HEK293 (cell line): ENCODE measurements at regions not wholly inside any gene's neighbourhood (a gene's known extent, or its start where the extent isn't known, plus 50 kb on each side); places are given as distances from the start of the nearest gene placed in this dataset.

ENCODE experiments used
- CTCF ChIA-PET: fragments of 350-600 bp; formaldehyde crosslinking; extraction: SDS; loops from one replicate; lab custom pipeline; 2021; ENCODE audit warnings: antibody characterized with exemption; lab: Yijun Ruan, JAX
- POLR2A ChIA-PET: fragments of 300-600 bp; formaldehyde crosslinking; extraction: SDS; loops from one replicate; lab custom pipeline; 2020; ENCODE audit warnings: antibody characterized with exemption, inconsistent platforms; lab: Yijun Ruan, JAX
- H3K27ac ChIP-seq: fragments of 200-500 bp; sonication (Bioruptor generic); 2 replicates; pipeline ENCODE4 v1.5.1; 2014; ENCODE audit warnings: low read depth, low read length, control low read depth, inconsistent platforms; ENCODE audit errors: extremely low read depth
- H3K36me3 ChIP-seq, 2 experiments: fragments of 200-500 bp in 1 of 2; sonication (Bioruptor generic) in 1 of 2; 1 replicate in 1 of 2; 2 replicates in 1 of 2; pipeline ENCODE4 v1.5.1; 2014 to 2017; ENCODE audit warnings: inconsistent platforms in 2 of 2, low read length in 2 of 2; ENCODE audit not compliant: control insufficient read depth in 2 of 2, insufficient read depth in 1 of 2
- H3K4me1 ChIP-seq: fragments of 200-500 bp; sonication (Bioruptor generic); 2 replicates; pipeline ENCODE4 v1.5.1; 2014; ENCODE audit warnings: mild to moderate bottlenecking, low read length, inconsistent platforms; ENCODE audit not compliant: control insufficient read depth, insufficient read depth
- H3K4me3 ChIP-seq: 2 replicates; pipeline ENCODE4 v1.5.1; 2011; ENCODE audit warnings: low read depth, mild to moderate bottlenecking, control low read depth, low read length, moderate library complexity
- H3K9me3 ChIP-seq: fragments of 200-500 bp; sonication (Bioruptor generic); 2 replicates; pipeline ENCODE4 v1.5.1; 2014; ENCODE audit warnings: low read depth, low read length, inconsistent platforms; ENCODE audit not compliant: control insufficient read depth, insufficient read depth
- SALL2 ChIP-seq: fragments of 450-650 bp; formaldehyde crosslinking; IDR thresholded peaks from 2 replicates; pipeline ENCODE4 v1.5.0; 2017; ENCODE audit warnings: missing biosample characterization, mild to moderate bottlenecking, missing genetic modification characterization, borderline replicate concordance
- SETDB1 ChIP-seq: IDR thresholded peaks from one replicate; pipeline ENCODE4 v1.6.1; 2017; ENCODE audit warnings: mild to moderate bottlenecking, low read length, moderate library complexity, mixed read lengths; ENCODE audit not compliant: insufficient read length
- YY1 ChIP-seq: fragments of 450-650 bp; formaldehyde crosslinking; IDR thresholded peaks from 2 replicates; pipeline ENCODE4 v1.5.1; 2018; ENCODE audit warnings: missing biosample characterization, missing genetic modification characterization
- ZBTB8A ChIP-seq: fragments of 450-650 bp; formaldehyde crosslinking; IDR thresholded peaks from 2 replicates; pipeline ENCODE4 v1.5.1; 2016; ENCODE audit warnings: missing biosample characterization, missing genetic modification characterization
- ZFP41 ChIP-seq: fragments of 450-650 bp; formaldehyde crosslinking; IDR thresholded peaks from 2 replicates; pipeline ENCODE4 v1.5.1; 2016; ENCODE audit warnings: missing biosample characterization, missing genetic modification characterization, borderline replicate concordance
- ZNF10 ChIP-seq: fragments of 450-650 bp; formaldehyde crosslinking; IDR thresholded peaks from 2 replicates; pipeline ENCODE4 v1.5.1; 2017; ENCODE audit warnings: missing biosample characterization, missing genetic modification characterization
- ZNF132 ChIP-seq: fragments of 450-650 bp; formaldehyde crosslinking; IDR thresholded peaks from 2 replicates; pipeline ENCODE4 v1.5.1; 2017; ENCODE audit warnings: missing biosample characterization, missing genetic modification characterization, borderline replicate concordance
- ZNF23 ChIP-seq: fragments of 450-650 bp; formaldehyde crosslinking; IDR thresholded peaks from 2 replicates; pipeline ENCODE4 v1.5.1; 2016; ENCODE audit warnings: missing biosample characterization, missing genetic modification characterization, borderline replicate concordance
- ZNF266 ChIP-seq: fragments of 450-650 bp; formaldehyde crosslinking; IDR thresholded peaks from 2 replicates; pipeline ENCODE4 v1.5.1; 2016; ENCODE audit warnings: missing biosample characterization, missing genetic modification characterization, low read depth
- ZNF366 ChIP-seq: fragments of 450-650 bp; formaldehyde crosslinking; conservative IDR thresholded peaks from 2 replicates; pipeline ENCODE4 v1.5.1; 2016; ENCODE audit warnings: missing biosample characterization, missing genetic modification characterization
- ZNF37A ChIP-seq: fragments of 450-650 bp; IDR thresholded peaks from 2 replicates; pipeline ENCODE4 v1.5.1; 2018; ENCODE audit warnings: missing biosample characterization, missing genetic modification characterization
- ZNF394 ChIP-seq: fragments of 450-650 bp; formaldehyde crosslinking; IDR thresholded peaks from 2 replicates; pipeline ENCODE4 v1.5.1; 2016; ENCODE audit warnings: missing biosample characterization, missing genetic modification characterization, mild to moderate bottlenecking, moderate library complexity, borderline replicate concordance
- ZNF521 ChIP-seq: fragments of 450-650 bp; formaldehyde crosslinking; IDR thresholded peaks from 2 replicates; pipeline ENCODE4 v1.5.1; 2017; ENCODE audit warnings: missing biosample characterization, mild to moderate bottlenecking, missing genetic modification characterization
- ZNF585B ChIP-seq: fragments of 450-650 bp; formaldehyde crosslinking; IDR thresholded peaks from 2 replicates; pipeline ENCODE4 v1.5.1; 2016; ENCODE audit warnings: missing biosample characterization, missing genetic modification characterization
- ZNF600 ChIP-seq: fragments of 450-650 bp; formaldehyde crosslinking; IDR thresholded peaks from 2 replicates; pipeline ENCODE4 v1.5.1; 2016; ENCODE audit warnings: missing biosample characterization, missing genetic modification characterization
- ZNF791 ChIP-seq: fragments of 450-650 bp; formaldehyde crosslinking; IDR thresholded peaks from 2 replicates; pipeline ENCODE4 v1.5.1; 2016; ENCODE audit warnings: missing biosample characterization, missing genetic modification characterization
- ZSCAN16 ChIP-seq: fragments of 450-650 bp; formaldehyde crosslinking; IDR thresholded peaks from 2 replicates; pipeline ENCODE4 v1.5.1; 2016; ENCODE audit warnings: missing biosample characterization, missing genetic modification characterization
- TF ChIP-seq, protein P1 (sequence below): fragments of 450-650 bp; formaldehyde crosslinking; IDR thresholded peaks from 2 replicates; pipeline ENCODE4 v1.5.1; 2016; ENCODE audit warnings: missing biosample characterization, missing genetic modification characterization
- TF ChIP-seq, protein P2 (sequence below): fragments of 450-650 bp; formaldehyde crosslinking; IDR thresholded peaks from 2 replicates; pipeline ENCODE4 v1.5.1; 2016; ENCODE audit warnings: missing biosample characterization, missing genetic modification characterization
- TF ChIP-seq, protein P3 (sequence below): fragments of 450-650 bp; formaldehyde crosslinking; IDR thresholded peaks from 2 replicates; pipeline ENCODE4 v1.5.1; 2016; ENCODE audit warnings: missing biosample characterization, missing genetic modification characterization
- TF ChIP-seq, protein P4 (sequence below): fragments of 450-650 bp; formaldehyde crosslinking; IDR thresholded peaks from 2 replicates; pipeline ENCODE4 v1.5.1; 2016; ENCODE audit warnings: missing biosample characterization, missing genetic modification characterization, borderline replicate concordance
- TF ChIP-seq, protein P5 (sequence below): fragments of 450-650 bp; formaldehyde crosslinking; IDR thresholded peaks from 2 replicates; pipeline ENCODE4 v1.5.1; 2016; ENCODE audit warnings: missing biosample characterization, missing genetic modification characterization

DNA sequence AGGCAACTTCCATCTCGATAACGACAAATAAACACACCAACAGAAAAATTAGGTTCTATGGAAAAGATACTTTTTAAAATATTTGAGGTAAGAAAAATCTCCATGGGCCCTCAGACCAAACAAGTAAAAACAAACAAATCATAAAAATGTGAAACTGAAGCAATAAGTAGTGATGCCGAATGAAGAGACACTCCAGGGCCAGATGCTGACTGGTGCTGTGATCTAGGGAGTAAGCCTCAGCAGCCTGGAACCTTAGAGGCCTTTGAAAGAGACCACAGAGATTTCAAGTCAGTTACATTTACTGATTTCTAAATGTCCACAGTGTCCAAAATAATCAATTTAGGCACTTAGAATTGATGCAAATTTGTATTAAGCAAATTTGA is 1144.7 kb downstream of the CNTNAP5 start:
- no peaks in the 10 kb centered on the region for H3K9me3 ChIP-seq
- CTCF ChIA-PET, result no interaction called here
- POLR2A ChIA-PET, result no interaction called here
- TF ChIP-seq ZNF791 (tag by site-specific recombination) (no peak), ZNF521 (no peak), ZNF585B (tag by site-specific recombination) (no peak), ZNF394 (tag by site-specific recombination) (no peak), SALL2 (tag by site-specific recombination) (no peak), ZNF10 (tag by site-specific recombination) (no peak), ZSCAN16 (no peak), SETDB1 (no peak), ZBTB8A (no peak), ZFP41 (tag by site-specific recombination) (no peak), ZNF366 (tag by site-specific recombination) (no peak), ZNF600 (no peak)
- TF ChIP-seq, protein P1, sequence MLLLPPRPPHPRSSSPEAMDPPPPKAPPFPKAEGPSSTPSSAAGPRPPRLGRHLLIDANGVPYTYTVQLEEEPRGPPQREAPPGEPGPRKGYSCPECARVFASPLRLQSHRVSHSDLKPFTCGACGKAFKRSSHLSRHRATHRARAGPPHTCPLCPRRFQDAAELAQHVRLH (tag by site-specific recombination), result no peak
- TF ChIP-seq, protein P2, sequence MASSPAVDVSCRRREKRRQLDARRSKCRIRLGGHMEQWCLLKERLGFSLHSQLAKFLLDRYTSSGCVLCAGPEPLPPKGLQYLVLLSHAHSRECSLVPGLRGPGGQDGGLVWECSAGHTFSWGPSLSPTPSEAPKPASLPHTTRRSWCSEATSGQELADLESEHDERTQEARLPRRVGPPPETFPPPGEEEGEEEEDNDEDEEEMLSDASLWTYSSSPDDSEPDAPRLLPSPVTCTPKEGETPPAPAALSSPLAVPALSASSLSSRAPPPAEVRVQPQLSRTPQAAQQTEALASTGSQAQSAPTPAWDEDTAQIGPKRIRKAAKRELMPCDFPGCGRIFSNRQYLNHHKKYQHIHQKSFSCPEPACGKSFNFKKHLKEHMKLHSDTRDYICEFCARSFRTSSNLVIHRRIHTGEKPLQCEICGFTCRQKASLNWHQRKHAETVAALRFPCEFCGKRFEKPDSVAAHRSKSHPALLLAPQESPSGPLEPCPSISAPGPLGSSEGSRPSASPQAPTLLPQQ (tag by site-specific recombination), result no peak
- TF ChIP-seq, protein P3, sequence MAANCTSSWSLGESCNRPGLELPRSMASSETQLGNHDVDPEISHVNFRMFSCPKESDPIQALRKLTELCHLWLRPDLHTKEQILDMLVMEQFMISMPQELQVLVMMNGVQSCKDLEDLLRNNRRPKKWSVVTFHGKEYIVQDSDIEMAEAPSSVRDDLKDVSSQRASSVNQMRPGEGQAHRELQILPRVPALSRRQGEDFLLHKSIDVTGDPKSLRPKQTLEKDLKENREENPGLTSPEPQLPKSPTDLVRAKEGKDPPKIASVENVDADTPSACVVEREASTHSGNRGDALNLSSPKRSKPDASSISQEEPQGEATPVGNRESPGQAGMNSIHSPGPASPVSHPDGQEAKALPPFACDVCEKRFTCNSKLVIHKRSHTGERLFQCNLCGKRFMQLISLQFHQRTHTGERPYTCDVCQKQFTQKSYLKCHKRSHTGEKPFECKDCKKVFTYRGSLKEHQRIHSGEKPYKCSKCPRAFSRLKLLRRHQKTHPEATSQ (tag by site-specific recombination), result no peak
- TF ChIP-seq, all 188 proteins: peak for 0
- H3K4me3 ChIP-seq, result no peak overlapping the region
- no peaks in the 10 kb centered on the region for H3K36me3 ChIP-seq
- no peaks in the 10 kb centered on the region for H3K4me1 ChIP-seq
- no peak overlapping the region for H3K27ac ChIP-seq

DNA sequence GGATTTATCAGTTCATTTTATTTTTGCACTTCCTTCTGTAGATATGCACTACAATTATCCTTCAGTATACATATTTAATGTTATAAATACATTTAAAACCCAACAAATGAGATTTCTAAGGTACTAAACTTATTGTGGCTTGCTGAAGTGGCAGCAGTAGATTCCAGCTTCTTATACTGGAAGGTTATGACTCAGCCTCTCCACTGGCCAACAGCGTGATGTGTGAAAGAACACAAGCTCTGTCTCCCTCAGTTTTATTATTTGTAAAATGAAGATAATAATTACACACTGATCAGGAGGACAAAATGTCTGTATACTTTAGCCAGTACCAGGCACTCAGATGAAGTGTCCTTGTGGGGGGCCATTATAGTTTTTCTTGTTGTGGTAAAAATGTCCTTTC is 1147.1 kb downstream of the CNTNAP5 start:
- Histone ChIP-seq H3K27ac (no peak overlapping the region), H3K9me3 (no peaks in the 10 kb centered on the region), H3K4me1 (no peaks in the 10 kb centered on the region), H3K4me3 (no peak overlapping the region), H3K36me3 (no peaks in the 10 kb centered on the region)
- ChIA-PET CTCF (no interaction called here), POLR2A (no interaction called here)
- TF ChIP-seq ZNF132 (tag by site-specific recombination), result no peak
- TF ChIP-seq YY1 (tag by site-specific recombination), result no peak
- no peak for TF ChIP-seq ZNF23
- TF ChIP-seq ZNF37A (tag by site-specific recombination), result no peak
- no peak for TF ChIP-seq ZNF266 (tag by site-specific recombination)
- TF ChIP-seq, protein P4, sequence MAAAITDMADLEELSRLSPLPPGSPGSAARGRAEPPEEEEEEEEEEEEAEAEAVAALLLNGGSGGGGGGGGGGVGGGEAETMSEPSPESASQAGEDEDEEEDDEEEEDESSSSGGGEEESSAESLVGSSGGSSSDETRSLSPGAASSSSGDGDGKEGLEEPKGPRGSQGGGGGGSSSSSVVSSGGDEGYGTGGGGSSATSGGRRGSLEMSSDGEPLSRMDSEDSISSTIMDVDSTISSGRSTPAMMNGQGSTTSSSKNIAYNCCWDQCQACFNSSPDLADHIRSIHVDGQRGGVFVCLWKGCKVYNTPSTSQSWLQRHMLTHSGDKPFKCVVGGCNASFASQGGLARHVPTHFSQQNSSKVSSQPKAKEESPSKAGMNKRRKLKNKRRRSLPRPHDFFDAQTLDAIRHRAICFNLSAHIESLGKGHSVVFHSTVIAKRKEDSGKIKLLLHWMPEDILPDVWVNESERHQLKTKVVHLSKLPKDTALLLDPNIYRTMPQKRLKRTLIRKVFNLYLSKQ, result no peak
- TF ChIP-seq, protein P5, sequence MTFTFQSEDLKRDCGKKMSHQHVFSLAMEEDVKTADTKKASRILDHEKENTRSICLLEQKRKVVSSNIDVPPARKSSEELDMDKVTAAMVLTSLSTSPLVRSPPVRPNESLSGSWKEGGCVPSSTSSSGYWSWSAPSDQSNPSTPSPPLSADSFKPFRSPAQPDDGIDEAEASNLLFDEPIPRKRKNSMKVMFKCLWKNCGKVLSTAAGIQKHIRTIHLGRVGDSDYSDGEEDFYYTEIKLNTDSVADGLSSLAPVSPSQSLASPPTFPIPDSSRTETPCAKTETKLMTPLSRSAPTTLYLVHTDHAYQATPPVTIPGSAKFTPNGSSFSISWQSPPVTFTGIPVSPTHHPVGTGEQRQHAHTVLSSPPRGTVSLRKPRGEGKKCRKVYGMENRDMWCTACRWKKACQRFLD (tag by site-specific recombination), result no peak
